ENCODE measurements at regions not wholly inside any gene's neighbourhood (a gene's known extent, or its start where the extent isn't known, plus 50 kb on each side); places are given as distances from the start of the nearest gene placed in this dataset.

GRCh38 chr4:53674903-53675302, 83.6 kb upstream of the LNX1 start:
- no peak for TF ChIP-seq CTCF (IDR thresholded peaks at IDR 0.05; ENCODE audit: control insufficient read depth, extremely low read depth, insufficient read depth)
- DNase-seq (ENCODE audit: low read depth): no peak

GRCh38 chr4:53672873-53673272, 81.6 kb upstream of the LNX1 start:
- no peak overlapping the region for H3K4me3 ChIP-seq (ENCODE audit: low read depth, low read length)
- no peak for TF ChIP-seq CTCF (IDR thresholded peaks at IDR 0.05; ENCODE audit: control insufficient read depth, extremely low read depth, insufficient read depth)
- no peak for DNase-seq (ENCODE audit: low read depth)

More at GRCh38 chr4:53674903-53675302, 83.6 kb upstream of the LNX1 start:
- H3K4me3 ChIP-seq (ENCODE audit: low read depth, low read length): no peak overlapping the region

- DNase-seq (ENCODE audit: low read depth): no peak
- H3K4me3 ChIP-seq (ENCODE audit: low read depth, low read length): no peak overlapping the region
- TF ChIP-seq CTCF (IDR thresholded peaks at IDR 0.05; ENCODE audit: control insufficient read depth, extremely low read depth, insufficient read depth): no peak
Observed at GRCh38 chr4:53671757-53672156, 80.5 kb upstream of the LNX1 start.

GRCh38 chr4:53659737-53660136, 68.5 kb upstream of the LNX1 start:
- TF ChIP-seq CTCF (IDR thresholded peaks at IDR 0.05; ENCODE audit: control insufficient read depth, extremely low read depth, insufficient read depth): no peak
- H3K4me3 ChIP-seq (ENCODE audit: low read depth, low read length): no peak overlapping the region
- DNase-seq (ENCODE audit: low read depth): no peak

- TF ChIP-seq CTCF (IDR thresholded peaks at IDR 0.05; ENCODE audit: control insufficient read depth, extremely low read depth, insufficient read depth): no peak
- no peak overlapping the region for H3K4me3 ChIP-seq (ENCODE audit: low read depth, low read length)
- DNase-seq (ENCODE audit: low read depth): no peak
Observed at GRCh38 chr4:53659112-53659511, 67.8 kb upstream of the LNX1 start.

GRCh38 chr4:53658029-53658428, 66.7 kb upstream of the LNX1 start:
- H3K4me3 ChIP-seq (ENCODE audit: low read depth, low read length): no peak overlapping the region
- TF ChIP-seq CTCF (IDR thresholded peaks at IDR 0.05; ENCODE audit: control insufficient read depth, extremely low read depth, insufficient read depth): no peak
- no peak for DNase-seq (ENCODE audit: low read depth)

GRCh38 chr4:53656421-53656981, 65.2 kb upstream of the LNX1 start:
- peak; percentile 25; the same call in 1 of the 2 replicates for TF ChIP-seq CTCF (IDR thresholded peaks at IDR 0.05; ENCODE audit: control insufficient read depth, extremely low read depth, insufficient read depth)
- no peak for DNase-seq (ENCODE audit: low read depth)
- H3K4me3 ChIP-seq (ENCODE audit: low read depth, low read length): no peak overlapping the region
